ENCODE measurements at regions not wholly inside any gene's neighbourhood (a gene's known extent, or its start where the extent isn't known, plus 50 kb on each side); places are given as distances from the start of the nearest gene placed in this dataset.
"Not testable (repeated sequence)": the region's sequence is repeated elsewhere in the genome, so short reads cannot be mapped to it uniquely, and the experiment has no call there.

DNA sequence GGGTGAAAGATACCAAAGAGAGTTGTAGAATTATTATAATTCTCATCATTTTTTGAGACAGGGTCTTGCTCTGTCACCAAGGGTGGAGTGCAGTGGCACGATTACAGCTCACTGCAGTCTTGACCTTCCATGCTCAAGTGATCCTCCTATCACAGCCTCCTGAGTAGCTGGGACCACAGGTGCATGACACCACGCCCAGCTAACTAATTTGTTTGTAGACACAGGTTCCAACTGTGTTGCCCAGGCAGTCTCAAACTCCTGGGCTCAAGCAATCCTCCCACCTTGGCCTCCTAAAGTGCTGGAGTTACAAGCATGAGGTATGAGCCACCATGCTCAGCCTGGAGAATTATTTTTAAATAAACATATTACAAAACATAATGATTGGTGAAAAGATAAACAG lies 92.8 kb upstream of the MSH6 start:
- WGBS, 2 experiments (ENCODE audit: insufficient coverage in 2 of 2), result 92 to 100% methylated on average over 1 to 2 of the region's 2 CpGs
- Histone ChIP-seq H3K27ac (ENCODE audit: low read depth, low read length, severe bottlenecking) (no peak overlapping the region), H3K4me1 (ENCODE audit: control insufficient read depth, insufficient read depth, low read length, poor library complexity, severe bottlenecking) (peaks cover 11% of the 10 kb centered on the region), H3K4me3 (ENCODE audit: extremely low read depth, insufficient read depth, low read length, poor library complexity, severe bottlenecking) (no peak overlapping the region), H3K9me3 (ENCODE audit: control insufficient read depth, low read length) (no peaks in the 10 kb centered on the region), H3K36me3 (ENCODE audit: control insufficient read depth, insufficient read depth, low read length) (no peaks in the 10 kb centered on the region)

- H3K4me1 ChIP-seq (ENCODE audit: control insufficient read depth, insufficient read depth, low read length, poor library complexity, severe bottlenecking), result peaks cover 11% of the 10 kb centered on the region
- not testable (repeated sequence) for H3K27ac ChIP-seq (ENCODE audit: low read depth, low read length, severe bottlenecking); H3K4me3 ChIP-seq (ENCODE audit: extremely low read depth, insufficient read depth, low read length, poor library complexity, severe bottlenecking); H3K9me3 ChIP-seq (ENCODE audit: control insufficient read depth, low read length); H3K36me3 ChIP-seq (ENCODE audit: control insufficient read depth, insufficient read depth, low read length)
- 90 to 100% methylated on average over 1 to 3 of the region's 4 CpGs for WGBS, 2 experiments (ENCODE audit: insufficient coverage in 2 of 2)
These were observed 93.8 kb upstream of the MSH6 start for GRCh38 chr2:47689118-47689517.

DNA sequence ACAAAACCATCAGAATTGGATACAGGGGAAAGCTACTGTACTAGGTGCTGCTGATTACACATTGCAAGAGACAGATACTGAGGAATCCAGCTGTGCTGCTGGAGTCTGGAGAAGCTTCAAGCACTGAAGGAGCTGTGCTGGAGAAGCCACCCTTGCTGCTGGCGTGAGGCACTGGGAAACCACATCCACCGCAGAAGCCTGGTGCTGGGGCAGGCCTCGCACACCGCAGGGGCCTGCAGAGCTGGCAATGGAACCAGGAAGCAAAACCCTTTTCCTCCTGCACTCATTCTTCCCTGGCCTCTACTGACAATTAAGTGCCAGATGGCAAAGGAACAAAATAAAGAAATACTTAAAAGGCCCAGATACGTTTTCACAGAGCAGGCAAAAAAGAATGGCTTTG lies 94.4 kb upstream of the MSH6 start:
- Histone ChIP-seq H3K9me3 (ENCODE audit: control insufficient read depth, low read length) (no peaks in the 10 kb centered on the region), H3K4me3 (ENCODE audit: extremely low read depth, insufficient read depth, low read length, poor library complexity, severe bottlenecking) (no peak overlapping the region), H3K36me3 (ENCODE audit: control insufficient read depth, insufficient read depth, low read length) (no peaks in the 10 kb centered on the region), H3K4me1 (ENCODE audit: control insufficient read depth, insufficient read depth, low read length, poor library complexity, severe bottlenecking) (peaks cover 11% of the 10 kb centered on the region), H3K27ac (ENCODE audit: low read depth, low read length, severe bottlenecking) (no peak overlapping the region)
- 89 to 92% methylated on average over 2 to 5 of the region's 5 CpGs for WGBS, 2 experiments (ENCODE audit: insufficient coverage in 2 of 2)

DNA sequence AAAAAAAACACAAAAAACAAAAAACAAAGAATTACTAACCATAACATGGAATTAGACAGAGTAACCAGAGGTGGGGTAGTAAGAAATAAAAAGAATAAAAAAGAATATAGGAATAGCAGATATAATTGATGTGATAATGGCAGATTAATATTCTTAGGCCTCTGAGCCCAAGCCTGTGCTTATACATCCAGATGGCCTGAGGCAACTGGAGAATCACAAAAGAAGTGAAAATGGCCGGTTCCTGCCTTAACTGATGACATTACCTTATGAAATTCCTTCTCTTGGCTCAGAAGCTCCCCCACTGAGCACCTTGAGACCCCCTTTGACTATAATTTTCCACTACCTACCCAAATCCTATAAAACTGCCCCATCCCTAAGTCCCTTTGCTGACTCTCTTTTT lies 95.1 kb upstream of the MSH6 start:
- no peak overlapping the region for H3K4me3 ChIP-seq (ENCODE audit: extremely low read depth, insufficient read depth, low read length, poor library complexity, severe bottlenecking)
- no peaks in the 10 kb centered on the region for H3K9me3 ChIP-seq (ENCODE audit: control insufficient read depth, low read length)
- no peak overlapping the region for H3K27ac ChIP-seq (ENCODE audit: low read depth, low read length, severe bottlenecking)
- no peaks in the 10 kb centered on the region for H3K36me3 ChIP-seq (ENCODE audit: control insufficient read depth, insufficient read depth, low read length)
- peaks cover 11% of the 10 kb centered on the region for H3K4me1 ChIP-seq (ENCODE audit: control insufficient read depth, insufficient read depth, low read length, poor library complexity, severe bottlenecking)
- WGBS, 2 experiments (ENCODE audit: insufficient coverage in 2 of 2), result 92 to 100% methylated on average over 1 of the region's 1 CpG

DNA sequence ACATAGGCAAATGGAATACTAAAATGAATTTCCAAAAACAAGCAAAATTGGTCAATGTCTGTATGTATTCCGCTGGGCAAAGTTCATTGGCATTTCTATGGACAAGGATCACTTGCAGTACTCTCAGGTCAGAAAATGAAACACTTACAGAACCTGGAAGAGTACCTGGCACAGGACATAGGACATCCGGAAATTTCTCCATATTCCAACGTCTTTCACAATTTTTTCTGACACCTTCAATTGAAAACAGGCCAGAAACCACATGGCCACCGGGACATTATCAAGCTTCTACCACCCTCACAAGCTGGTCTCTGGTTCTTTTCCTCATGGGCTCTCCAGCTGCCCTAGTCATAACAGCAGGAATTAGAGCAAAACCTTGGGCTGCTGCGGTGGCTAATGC lies 96.9 kb upstream of the MSH6 start:
- Histone ChIP-seq H3K27ac (ENCODE audit: low read depth, low read length, severe bottlenecking) (no peak overlapping the region), H3K4me1 (ENCODE audit: control insufficient read depth, insufficient read depth, low read length, poor library complexity, severe bottlenecking) (peaks cover 11% of the 10 kb centered on the region), H3K4me3 (ENCODE audit: extremely low read depth, insufficient read depth, low read length, poor library complexity, severe bottlenecking) (no peak overlapping the region), H3K9me3 (ENCODE audit: control insufficient read depth, low read length) (no peaks in the 10 kb centered on the region), H3K36me3 (ENCODE audit: control insufficient read depth, insufficient read depth, low read length) (no peaks in the 10 kb centered on the region)
- 90 to 94% methylated on average over 5 of the region's 5 CpGs for WGBS, 2 experiments (ENCODE audit: insufficient coverage in 2 of 2)

DNA sequence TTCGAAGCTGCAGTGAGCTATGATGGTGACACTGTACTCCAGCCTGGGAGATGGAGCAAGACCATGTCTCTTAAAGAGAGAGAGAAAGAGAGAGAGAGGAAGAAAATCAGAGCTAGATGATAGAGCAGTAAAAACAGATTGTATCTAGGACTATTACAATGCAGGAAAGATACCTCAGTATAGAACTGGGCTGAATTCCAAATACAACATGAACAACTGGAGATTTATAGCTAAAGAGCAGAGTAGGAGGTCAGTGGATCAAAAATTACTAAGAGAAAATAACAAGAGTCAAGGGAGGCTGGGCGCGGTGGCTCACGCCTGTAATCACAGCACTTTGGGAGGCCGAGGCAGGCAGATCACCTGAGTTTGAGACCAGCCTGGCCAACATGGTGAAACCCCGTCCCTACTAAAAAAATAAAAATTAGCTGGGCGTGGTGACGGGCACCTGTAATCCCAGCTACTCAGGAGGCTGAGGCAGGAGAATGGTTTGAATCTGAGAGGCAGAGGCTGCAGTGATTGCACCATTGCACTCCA lies 100.7 kb upstream of the MSH6 start:
- H3K4me1 ChIP-seq (ENCODE audit: control insufficient read depth, insufficient read depth, low read length, poor library complexity, severe bottlenecking), result no peaks in the 10 kb centered on the region
- 93 to 98% methylated on average over 5 to 8 of the region's 8 CpGs for WGBS, 2 experiments (ENCODE audit: insufficient coverage in 2 of 2)
- no peak overlapping the region for H3K27ac ChIP-seq (ENCODE audit: low read depth, low read length, severe bottlenecking)
- H3K9me3 ChIP-seq (ENCODE audit: control insufficient read depth, low read length), result no peaks in the 10 kb centered on the region
- H3K4me3 ChIP-seq (ENCODE audit: extremely low read depth, insufficient read depth, low read length, poor library complexity, severe bottlenecking), result no peak overlapping the region
- H3K36me3 ChIP-seq (ENCODE audit: control insufficient read depth, insufficient read depth, low read length), result no peaks in the 10 kb centered on the region

DNA sequence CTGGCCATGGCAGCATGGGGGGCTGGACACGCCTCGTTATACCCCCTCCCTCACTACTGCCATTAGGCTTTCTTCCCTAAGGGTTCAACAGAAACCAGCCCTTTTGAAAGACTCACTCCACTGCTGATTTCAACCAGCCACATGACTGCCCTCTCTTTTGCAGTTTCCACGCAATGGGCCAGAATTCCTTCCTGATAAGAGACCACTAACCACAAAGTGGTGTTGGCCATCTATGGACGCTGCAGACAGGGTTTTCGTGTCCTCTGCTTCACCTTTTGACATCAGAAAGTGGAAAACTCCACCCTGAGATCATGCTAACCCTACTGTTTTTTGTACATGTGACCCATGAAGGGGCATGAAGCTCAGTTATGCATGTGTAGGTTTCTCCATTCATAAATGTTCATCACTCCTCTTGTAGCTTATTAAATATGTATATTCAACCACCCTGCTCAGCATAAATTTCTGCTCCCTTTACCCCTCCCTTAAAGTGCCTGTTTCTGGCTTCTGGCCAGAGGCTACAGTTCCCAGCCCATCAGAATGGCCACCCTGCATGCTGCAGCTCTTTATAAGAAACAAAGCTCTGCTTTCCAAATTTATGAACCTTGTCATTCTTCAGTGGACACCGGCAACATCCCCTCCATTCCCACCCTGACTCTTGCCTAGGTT lies 105.6 kb upstream of the KCNK12 start:
- no peak overlapping the region for H3K27ac ChIP-seq (ENCODE audit: low read depth, low read length, severe bottlenecking)
- H3K9me3 ChIP-seq (ENCODE audit: control insufficient read depth, low read length), result no peaks in the 10 kb centered on the region
- no peaks in the 10 kb centered on the region for H3K4me1 ChIP-seq (ENCODE audit: control insufficient read depth, insufficient read depth, low read length, poor library complexity, severe bottlenecking)
- no peak overlapping the region for H3K4me3 ChIP-seq (ENCODE audit: extremely low read depth, insufficient read depth, low read length, poor library complexity, severe bottlenecking)
- no peaks in the 10 kb centered on the region for H3K36me3 ChIP-seq (ENCODE audit: control insufficient read depth, insufficient read depth, low read length)
- 89 to 94% methylated on average over 5 to 6 of the region's 6 CpGs for WGBS, 2 experiments (ENCODE audit: insufficient coverage in 2 of 2)

DNA sequence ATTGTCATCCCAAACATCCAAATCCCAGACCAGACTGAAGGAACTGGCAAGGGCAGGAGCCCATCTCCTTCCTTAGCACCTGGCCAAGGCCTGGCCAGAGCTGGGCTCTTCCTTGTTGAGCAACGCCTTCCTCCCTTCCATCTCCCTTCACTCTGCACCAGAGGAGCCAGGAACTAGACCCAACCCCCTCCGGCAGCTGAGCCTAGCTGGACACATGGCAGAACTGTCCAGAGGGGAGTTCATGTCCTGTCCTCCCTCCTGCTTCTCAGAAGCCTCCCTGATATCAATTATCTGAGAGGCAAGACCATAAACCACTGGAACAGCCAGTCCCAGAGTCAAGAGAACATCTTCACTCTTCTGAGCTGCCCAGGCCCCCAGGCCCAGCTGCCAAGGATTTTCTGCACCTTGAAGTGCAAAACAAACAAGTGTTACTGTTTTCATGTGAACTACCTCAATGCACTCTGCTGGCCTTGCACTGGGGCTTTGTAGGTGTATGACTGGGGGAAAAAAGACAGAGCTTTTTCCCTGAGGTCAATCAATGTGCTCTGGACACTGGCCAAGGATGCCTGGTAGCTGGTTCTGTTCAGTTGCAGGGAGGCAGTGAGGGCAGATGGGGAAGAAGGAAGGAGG lies 104.5 kb upstream of the KCNK12 start:
- H3K27ac ChIP-seq (ENCODE audit: low read depth, low read length, severe bottlenecking), result no peak overlapping the region
- H3K4me1 ChIP-seq (ENCODE audit: control insufficient read depth, insufficient read depth, low read length, poor library complexity, severe bottlenecking), result no peaks in the 10 kb centered on the region
- WGBS, 2 experiments (ENCODE audit: insufficient coverage in 2 of 2), result 100% methylated on average over 1 of the region's 2 CpGs; no CpG with 5 or more reads in 1 of the 2 experiments
- H3K36me3 ChIP-seq (ENCODE audit: control insufficient read depth, insufficient read depth, low read length), result no peaks in the 10 kb centered on the region
- H3K4me3 ChIP-seq (ENCODE audit: extremely low read depth, insufficient read depth, low read length, poor library complexity, severe bottlenecking), result no peak overlapping the region
- no peaks in the 10 kb centered on the region for H3K9me3 ChIP-seq (ENCODE audit: control insufficient read depth, low read length)

DNA sequence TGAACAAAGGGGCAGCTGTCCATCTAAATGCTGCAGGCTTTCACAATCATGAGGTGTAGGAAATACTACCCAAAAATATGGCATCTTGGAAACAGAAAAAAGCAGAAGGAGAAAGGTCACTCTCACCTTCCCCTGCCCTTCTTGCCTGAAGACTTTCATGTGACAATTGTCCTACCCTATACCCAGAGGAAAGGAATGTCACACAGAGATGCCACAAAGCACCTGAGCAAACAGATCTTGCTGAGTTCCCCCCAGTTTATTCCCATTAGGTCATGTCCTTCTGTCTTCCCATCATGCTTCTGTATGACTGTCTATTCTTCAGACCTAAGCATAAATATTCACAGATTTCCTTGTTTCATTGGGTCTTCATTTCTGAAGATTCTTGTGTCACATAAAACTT lies 95.5 kb upstream of the KCNK12 start:
- no peaks in the 10 kb centered on the region for H3K4me1 ChIP-seq (ENCODE audit: control insufficient read depth, insufficient read depth, low read length, poor library complexity, severe bottlenecking)
- H3K9me3 ChIP-seq (ENCODE audit: control insufficient read depth, low read length), result no peaks in the 10 kb centered on the region
- H3K36me3 ChIP-seq (ENCODE audit: control insufficient read depth, insufficient read depth, low read length), result no peaks in the 10 kb centered on the region
- H3K27ac ChIP-seq (ENCODE audit: low read depth, low read length, severe bottlenecking), result no peak overlapping the region
- no peak overlapping the region for H3K4me3 ChIP-seq (ENCODE audit: extremely low read depth, insufficient read depth, low read length, poor library complexity, severe bottlenecking)

DNA sequence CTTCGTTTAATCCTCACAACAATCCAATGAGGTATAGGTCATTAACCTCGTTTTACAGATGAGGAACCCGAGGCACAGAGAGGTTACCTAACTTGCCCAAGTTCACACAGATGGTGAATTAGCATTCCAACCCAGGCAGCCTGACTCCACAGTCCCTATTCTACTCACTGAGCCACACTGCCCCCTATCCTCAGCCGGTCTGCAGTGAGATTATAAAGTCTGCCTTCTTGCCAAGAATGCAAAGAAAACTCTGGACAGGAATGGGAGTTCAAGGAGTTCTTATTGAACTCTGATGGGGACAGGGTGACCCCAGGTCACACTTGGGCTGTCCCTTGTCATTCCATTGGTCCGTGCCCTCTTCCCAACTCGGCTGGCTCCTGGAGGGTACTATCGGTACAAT lies 94.0 kb upstream of the KCNK12 start:
- no peaks in the 10 kb centered on the region for H3K36me3 ChIP-seq (ENCODE audit: control insufficient read depth, insufficient read depth, low read length)
- no peak overlapping the region for H3K27ac ChIP-seq (ENCODE audit: low read depth, low read length, severe bottlenecking)
- no peaks in the 10 kb centered on the region for H3K4me1 ChIP-seq (ENCODE audit: control insufficient read depth, insufficient read depth, low read length, poor library complexity, severe bottlenecking)
- no peak overlapping the region for H3K4me3 ChIP-seq (ENCODE audit: extremely low read depth, insufficient read depth, low read length, poor library complexity, severe bottlenecking)
- no peaks in the 10 kb centered on the region for H3K9me3 ChIP-seq (ENCODE audit: control insufficient read depth, low read length)
- WGBS, 2 experiments (ENCODE audit: insufficient coverage in 2 of 2), result 82 to 100% methylated on average over 2 to 3 of the region's 7 CpGs

DNA sequence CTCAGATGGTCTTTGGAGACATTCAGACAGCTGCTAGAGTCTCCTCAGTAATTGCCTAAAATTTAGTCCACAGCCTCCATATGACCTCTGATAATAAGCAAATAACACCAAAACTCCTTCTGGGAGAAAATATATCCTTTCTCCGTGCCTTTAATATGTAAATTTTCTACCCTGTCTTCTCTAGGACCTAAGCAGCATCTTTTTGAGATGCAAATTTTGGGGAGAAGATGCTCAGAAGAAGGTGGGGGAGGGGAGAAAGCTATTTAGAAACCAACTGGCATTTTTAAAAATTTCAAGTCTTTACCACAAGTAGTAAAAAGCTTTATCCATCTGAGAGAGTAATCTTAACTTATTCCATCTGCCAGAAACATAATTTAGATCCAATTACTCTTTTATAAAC lies 91.8 kb upstream of the KCNK12 start:
- H3K4me3 ChIP-seq (ENCODE audit: extremely low read depth, insufficient read depth, low read length, poor library complexity, severe bottlenecking), result no peak overlapping the region
- WGBS, 2 experiments (ENCODE audit: insufficient coverage in 2 of 2), result no CpG with 5 or more reads among the region's 1 CpG
- no peaks in the 10 kb centered on the region for H3K4me1 ChIP-seq (ENCODE audit: control insufficient read depth, insufficient read depth, low read length, poor library complexity, severe bottlenecking)
- H3K9me3 ChIP-seq (ENCODE audit: control insufficient read depth, low read length), result no peaks in the 10 kb centered on the region
- no peaks in the 10 kb centered on the region for H3K36me3 ChIP-seq (ENCODE audit: control insufficient read depth, insufficient read depth, low read length)
- H3K27ac ChIP-seq (ENCODE audit: low read depth, low read length, severe bottlenecking), result no peak overlapping the region

Data from mesodermal cell (in vitro differentiated cells).